ENCODE measurements at regions not wholly inside any gene's neighbourhood (a gene's known extent, or its start where the extent isn't known, plus 50 kb on each side); places are given as distances from the start of the nearest gene placed in this dataset.
"Not testable (repeated sequence)": the region's sequence is repeated elsewhere in the genome, so short reads cannot be mapped to it uniquely, and the experiment has no call there.

DNA sequence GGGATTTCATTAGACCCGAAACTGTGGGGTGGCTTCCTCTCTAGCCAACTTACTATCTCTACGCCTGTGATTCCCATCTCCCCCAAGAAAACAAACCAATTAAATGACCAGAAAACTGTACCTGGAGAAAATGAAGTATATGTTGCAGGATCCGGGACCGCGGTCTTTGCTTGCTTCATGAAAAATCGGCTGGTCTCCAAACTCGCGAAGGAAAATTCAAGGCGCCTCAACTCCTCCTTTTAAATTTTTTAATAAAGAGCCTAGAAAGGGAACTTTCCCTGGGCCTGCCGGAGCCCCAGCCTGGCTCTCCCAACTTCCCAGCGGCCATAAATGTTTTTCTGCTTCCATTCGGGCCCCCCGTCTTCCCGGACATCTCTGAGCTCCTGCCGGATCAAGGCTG, 110.8 kb upstream of the FOXD4L5 start:
- DNase-seq (ENCODE audit: low read depth), result not testable (repeated sequence)

DNA sequence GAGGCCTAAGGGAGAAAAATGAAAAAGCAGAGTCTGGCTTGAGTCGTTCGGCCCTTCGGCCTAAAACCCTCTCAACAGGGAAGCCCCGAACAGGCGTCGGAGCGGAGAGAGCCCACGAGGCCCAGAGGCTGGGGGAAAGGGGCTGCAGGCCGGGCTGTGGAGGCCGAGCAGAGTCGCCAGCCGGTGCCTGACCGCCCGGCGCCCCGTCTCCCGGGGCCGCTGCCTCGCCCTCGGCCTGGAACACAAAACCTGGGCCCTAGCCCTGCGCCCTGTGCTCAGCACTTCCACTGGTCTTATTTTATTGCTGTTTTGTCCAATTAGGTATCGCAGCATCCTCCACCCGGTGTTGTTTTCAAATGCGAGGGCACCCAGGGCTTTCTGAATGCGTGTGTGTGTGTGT, 110.1 kb upstream of the FOXD4L5 start:
- DNase-seq (ENCODE audit: low read depth), result not testable (repeated sequence)

DNA sequence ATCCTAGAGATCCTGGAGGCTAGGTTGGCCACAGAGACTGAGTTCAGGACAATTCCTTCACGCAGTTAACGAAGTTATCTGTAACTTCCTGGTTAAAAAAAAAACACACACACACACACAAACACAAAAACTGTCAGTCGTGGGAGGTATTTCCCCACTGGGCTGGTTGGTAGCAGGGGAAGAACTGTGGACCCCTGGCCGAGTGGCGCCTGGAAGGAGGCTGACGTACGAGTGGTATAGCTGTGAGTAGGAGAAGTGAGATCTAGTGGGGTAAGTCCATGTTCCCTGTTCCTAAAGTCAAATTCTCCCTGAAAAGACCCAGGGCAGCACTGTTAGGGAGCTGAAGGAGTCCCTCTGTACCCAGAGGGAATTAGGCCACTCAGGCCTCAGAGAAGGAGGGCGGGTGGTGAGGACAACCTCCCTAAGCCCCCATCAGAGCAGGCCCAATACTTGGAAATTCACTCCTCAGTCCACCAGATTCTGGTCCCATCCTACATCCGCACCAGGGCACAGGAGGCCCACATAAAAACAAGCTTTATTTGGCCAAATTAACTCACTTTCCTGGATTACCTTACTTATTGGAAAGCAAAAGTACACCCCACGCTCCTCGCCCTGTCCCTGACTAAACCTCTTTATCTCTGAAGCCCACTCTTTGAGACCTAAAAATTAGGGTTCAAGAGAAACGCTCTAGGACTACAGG, 108.3 kb upstream of the FOXD4L5 start:
- not testable (repeated sequence) for DNase-seq (ENCODE audit: low read depth)

DNA sequence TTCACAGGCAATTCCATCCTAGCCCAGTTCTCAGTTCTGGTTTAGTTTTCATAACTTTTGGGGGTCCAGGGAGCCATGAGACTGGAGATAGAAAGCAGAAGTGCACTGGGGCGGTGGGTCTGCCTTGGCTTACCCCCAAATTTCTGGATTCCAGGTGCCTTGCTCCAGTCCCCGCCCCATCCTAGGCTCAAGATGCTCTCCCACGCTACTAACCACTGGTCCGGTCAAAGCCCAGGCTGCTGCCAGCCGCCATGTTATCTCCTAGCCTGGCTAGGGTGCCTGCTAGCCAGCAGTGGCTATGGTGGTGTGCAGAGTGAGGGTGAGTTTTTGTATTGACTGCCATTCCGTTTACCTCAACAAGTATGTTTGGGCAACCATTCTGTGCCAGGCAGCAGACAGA, 107.6 kb upstream of the FOXD4L5 start:
- DNase-seq (ENCODE audit: low read depth), result not testable (repeated sequence)

DNA sequence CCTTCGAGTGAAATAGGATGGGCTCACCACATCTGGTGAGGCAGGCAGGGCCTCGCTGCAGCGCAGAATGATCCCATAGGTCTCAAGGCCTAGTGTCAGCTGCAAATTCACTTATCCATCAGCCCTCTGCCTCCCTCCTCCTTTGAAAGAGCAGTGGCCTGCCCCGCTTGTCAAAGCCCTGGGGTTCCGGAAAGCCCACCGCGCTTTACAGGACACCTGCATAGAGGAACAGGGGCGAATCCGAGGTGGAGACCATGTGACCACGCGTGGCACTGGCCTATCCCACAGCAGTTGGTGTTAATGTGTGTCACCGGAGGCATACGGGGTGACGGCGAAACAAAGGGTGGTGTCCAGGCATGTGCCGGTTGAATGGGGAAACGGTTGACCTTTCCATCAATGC, 104.7 kb upstream of the FOXD4L5 start:
- not testable (repeated sequence) for DNase-seq (ENCODE audit: low read depth)

DNA sequence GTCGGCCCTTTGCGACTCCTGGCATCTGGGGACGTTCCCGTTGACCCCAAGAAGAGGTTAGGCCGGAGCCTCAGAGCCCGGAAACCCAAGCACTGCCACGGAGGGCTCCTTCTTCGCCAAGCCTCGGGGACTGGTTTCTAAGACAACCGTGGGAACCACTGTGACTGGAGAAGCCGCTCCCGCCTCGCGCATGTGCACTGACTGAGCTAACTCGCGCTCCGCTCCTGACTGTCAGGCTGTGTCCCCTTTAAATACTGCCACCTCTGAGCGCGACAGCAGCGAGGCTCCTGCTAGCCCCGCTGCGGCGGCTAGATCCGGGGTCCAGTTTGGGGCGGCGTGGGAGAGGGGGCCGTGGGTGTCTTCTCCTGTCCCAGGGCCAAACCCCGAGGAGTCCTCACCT, 104.2 kb upstream of the FOXD4L5 start:
- not testable (repeated sequence) for DNase-seq (ENCODE audit: low read depth)

DNA sequence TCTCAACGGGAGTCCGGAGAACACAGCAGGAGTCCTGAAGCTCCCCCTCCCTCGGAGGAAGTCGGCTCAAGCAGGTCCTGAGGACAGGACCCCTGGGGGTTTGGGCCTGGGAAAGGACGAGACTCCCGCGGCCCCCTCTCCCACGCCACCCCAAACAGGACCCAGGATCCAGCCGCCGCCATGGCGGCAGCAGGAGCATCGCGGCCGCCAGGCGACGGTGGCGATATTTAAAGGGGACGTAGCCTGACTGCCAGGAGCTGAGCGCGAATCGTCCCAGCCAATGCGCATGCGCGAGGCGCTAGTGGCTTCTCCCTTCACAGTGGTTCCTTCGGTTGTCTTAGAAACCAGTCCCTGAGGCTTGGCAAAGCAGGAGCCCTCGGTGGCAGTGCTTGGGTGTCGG, 101.7 kb upstream of the FOXD4L5 start:
- DNase-seq (ENCODE audit: low read depth), result peak; percentile 56

DNA sequence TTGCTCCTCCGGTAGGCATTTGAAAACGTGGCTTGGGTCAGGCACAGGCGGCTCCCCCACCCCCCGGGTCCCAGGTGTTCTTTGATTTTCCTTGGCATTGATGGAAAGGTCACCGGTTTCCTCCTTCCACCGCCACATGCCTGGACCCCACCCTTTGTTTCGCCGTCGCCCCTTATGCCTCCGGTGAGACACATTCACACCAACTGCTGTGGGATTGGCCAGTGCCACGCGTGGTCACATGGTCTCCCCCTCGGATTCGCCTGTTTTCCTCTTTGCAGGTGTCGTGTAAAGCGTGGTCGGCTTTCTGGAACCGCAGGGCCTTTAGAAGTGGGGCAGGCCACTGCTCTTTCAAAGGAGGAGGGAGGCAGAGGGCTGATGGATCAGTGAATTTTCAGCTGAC, 101.2 kb upstream of the FOXD4L5 start:
- DNase-seq (ENCODE audit: low read depth), result not testable (repeated sequence)

DNA sequence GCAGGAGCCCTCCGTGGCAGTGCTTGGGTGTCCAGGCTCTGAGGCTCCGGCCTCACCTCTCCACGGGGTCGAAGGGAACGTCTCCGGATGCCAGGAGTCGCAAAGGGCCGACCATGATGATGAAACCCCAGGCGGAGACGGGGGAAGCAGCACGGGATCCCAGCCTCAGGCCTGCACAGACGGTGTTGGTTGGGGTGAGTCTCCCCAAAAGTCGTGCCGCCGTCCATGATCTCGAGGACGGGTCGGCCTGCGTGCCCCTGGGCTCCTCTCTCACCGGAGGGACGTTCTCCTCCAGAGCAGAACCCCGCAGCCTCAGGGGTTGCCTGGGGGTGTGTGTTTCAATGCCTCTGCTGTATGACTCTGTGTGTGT, 100.6 kb upstream of the FOXD4L5 start:
- DNase-seq (ENCODE audit: low read depth), result not testable (repeated sequence)

DNA sequence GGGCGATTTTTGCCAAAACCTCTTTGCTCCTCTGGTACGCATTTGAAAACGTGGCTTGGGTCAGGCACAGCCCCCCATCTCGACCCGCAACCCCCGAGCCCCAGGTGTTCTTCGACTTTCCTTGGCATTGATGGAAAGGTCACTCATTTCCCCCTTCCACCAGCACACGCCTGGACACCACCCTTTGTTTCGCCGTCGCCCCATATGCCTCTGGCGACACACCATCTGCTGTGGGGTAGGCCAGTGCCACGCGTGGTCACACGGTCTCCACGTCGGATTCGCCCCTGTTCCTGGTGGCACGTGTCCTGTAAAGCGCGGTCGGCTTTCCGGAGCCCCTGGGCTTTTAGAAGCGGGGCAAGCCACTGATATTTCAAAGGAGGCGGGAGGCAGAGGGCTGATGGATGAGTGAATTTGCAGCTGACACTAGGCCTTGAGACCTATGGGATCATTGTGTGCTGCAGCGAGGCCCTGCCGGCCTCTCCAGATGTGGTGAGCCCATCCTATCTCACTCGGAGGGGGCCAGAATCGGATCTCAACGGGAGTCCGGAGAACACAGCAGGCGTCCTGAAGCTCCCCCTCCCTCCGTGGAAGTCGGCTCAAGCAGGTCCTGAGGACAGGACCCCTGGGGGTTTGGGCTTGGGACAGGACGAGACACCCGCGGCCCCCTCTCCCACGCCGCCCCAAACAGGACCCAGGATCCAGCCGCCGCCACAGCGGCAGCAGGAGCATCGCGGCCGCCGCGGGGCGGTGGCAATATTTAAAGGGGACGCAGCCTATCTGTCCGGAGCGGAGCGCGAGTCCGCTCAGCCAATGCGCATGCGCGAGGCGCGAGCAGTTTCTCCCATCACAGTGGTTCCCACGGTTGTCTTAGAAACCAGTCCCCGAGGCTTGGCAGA, 100.0 kb upstream of the FOXD4L5 start:
- DNase-seq (ENCODE audit: low read depth), result not testable (repeated sequence)

DNA sequence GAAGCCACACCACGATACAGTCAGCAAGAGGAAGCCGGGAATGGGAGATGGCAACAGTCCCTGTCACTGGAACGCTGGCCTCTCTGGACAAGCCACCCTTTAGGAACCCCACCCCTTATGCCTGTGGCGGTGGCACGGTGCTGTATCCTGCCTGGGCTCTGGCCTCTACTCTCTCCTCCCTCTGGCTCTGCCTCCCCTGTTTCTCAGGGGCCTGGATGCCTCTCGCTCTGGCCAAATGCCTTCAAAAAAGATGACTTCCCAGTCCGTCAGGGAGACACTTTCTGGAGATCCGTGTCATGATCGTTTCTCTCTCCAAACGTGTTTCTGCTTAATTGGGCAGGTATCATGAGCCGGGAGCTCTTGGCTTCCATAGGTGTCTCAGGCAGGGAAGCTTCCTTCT, 99.1 kb upstream of the FOXD4L5 start:
- DNase-seq (ENCODE audit: low read depth), result not testable (repeated sequence)

DNA sequence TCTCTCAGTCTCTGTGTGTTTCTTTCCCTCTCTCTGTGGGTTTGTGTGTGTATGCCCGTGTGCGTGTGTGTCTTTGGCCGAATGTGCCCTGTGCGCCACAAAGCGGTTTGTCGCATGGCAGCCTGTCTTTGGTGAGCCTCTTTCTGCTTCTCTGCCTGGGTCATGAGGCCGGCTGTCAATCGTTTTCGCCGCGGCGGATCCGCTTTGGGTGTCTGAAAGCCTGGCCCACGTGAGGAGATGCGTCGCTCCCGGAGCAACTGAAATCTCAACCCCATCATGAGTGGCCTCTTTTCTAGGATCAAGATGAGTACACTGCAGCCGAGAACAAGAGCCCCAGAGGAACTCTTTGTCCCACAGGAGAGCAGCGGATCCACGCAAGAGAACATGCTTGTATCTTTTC, 98.6 kb upstream of the FOXD4L5 start:
- DNase-seq (ENCODE audit: low read depth), result not testable (repeated sequence)

DNA sequence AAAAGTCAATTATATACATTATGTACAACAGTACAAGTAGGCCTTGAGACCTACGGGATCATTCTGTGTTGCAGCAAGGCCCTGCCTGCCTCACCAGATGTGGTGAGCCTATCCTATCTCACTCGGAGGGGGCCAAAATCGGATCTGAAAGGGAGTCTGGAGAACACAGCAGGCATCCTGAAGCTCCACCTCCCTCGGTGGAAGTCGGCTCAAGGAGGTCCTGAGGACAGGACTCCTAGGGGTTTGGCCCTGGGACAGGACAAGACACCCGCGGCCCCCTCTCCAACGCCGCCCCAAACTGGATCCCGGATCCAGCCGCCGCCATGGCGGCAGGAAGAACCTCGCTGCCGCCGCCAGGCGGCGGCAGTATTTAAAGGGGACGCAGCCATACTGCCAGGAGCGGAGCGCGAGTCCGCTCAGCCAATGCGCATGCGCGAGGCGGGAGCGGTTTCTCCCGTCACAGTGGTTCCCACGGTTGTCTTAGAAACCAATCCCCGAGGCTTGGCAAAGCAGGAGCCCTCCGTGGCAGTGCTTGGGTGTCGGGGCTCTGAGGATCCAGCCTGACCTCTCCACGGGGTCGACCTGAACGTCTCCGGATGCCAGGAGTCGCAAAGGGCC, 97.8 kb upstream of the FOXD4L5 start:
- not testable (repeated sequence) for DNase-seq (ENCODE audit: low read depth)

All from activated T-helper 1 cell treated with Interleukin-2 at 50 U/mL for 16 hours (primary cell).